Upper lobe of left lung (tissue), 4 donors: ENCODE measurements at regions not wholly inside any gene's neighbourhood (a gene's known extent, or its start where the extent isn't known, plus 50 kb on each side); places are given as distances from the start of the nearest gene placed in this dataset.

Experiments used
- EP300 ChIP-seq, 4 donors: sonication (generic); formaldehyde crosslinking; IDR thresholded peaks; one replicate each; pipeline ENCODE4 v1.5.1; 2017; ENCODE audit warnings: antibody characterized with exemption in 4 of 4, control low read depth in 2 of 4
- POLR2AphosphoS5 ChIP-seq, 2 donors: sonication (generic); formaldehyde crosslinking; IDR thresholded peaks; one replicate each; pipeline ENCODE4 v1.5.1; 2017; ENCODE audit warnings: antibody characterized with exemption in 2 of 2
- TF ChIP-seq, protein P1 (sequence below), 6 experiments: fragments of 450-650 bp in 4 of 6; fragments of 200-600 bp in 2 of 6; sonication (generic) in 2 of 6; IDR thresholded peaks; one replicate each; pipeline ENCODE4 v1.5.1; 2016 to 2019; ENCODE audit warnings: antibody characterized with exemption in 6 of 6

DNA sequence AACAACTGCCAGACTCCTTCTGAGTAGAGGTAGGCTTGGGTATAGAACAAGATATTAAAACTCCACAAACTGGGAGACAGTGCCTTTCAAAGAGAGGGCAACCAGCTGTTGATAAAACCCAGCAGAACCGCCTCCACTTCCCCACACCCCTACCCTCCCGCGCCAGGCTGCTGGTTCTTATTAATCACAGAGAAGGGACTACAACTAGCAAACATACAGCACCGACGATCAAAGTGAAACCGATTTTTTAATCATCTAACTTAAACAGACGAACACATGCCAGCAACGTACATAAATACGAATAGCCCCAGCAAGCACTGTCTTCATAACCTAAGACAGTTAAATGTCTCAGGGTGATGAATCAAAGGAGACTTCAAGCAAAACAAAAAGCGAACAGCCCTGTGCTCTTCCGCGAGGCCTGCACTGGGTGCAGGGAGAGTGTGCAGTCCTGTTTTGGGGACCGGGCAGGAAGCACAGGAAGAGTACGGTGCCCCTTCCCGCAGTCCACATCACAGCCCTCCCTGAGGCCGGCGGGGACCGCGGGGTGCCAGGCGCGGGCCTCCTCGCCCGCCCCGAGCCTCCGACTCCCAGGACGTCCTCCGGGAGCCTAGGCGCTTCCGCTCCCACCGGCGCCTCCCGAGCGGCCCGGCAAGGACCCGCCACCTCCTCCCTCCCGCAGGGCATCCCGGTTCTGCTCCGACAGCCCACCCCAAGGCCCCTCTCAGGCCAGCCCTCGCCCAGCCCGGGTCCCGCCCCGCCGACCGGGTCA, 75.1 kb upstream of the VGLL4 start:
- TF ChIP-seq, protein P1, sequence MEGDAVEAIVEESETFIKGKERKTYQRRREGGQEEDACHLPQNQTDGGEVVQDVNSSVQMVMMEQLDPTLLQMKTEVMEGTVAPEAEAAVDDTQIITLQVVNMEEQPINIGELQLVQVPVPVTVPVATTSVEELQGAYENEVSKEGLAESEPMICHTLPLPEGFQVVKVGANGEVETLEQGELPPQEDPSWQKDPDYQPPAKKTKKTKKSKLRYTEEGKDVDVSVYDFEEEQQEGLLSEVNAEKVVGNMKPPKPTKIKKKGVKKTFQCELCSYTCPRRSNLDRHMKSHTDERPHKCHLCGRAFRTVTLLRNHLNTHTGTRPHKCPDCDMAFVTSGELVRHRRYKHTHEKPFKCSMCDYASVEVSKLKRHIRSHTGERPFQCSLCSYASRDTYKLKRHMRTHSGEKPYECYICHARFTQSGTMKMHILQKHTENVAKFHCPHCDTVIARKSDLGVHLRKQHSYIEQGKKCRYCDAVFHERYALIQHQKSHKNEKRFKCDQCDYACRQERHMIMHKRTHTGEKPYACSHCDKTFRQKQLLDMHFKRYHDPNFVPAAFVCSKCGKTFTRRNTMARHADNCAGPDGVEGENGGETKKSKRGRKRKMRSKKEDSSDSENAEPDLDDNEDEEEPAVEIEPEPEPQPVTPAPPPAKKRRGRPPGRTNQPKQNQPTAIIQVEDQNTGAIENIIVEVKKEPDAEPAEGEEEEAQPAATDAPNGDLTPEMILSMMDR (IDR thresholded peaks at IDR 0.05) = no peak
- TF ChIP-seq EP300 (IDR thresholded peaks at IDR 0.05) = no peak
- no peak for TF ChIP-seq POLR2AphosphoS5 (IDR thresholded peaks at IDR 0.05)
